PFSK-1 (cell line): ENCODE measurements at regions not wholly inside any gene's neighbourhood (a gene's known extent, or its start where the extent isn't known, plus 50 kb on each side); places are given as distances from the start of the nearest gene placed in this dataset.

Experiments
- FOXP2 ChIP-seq: optimal IDR thresholded peaks from 2 replicates; pipeline ENCODE3; 2011; ENCODE audit warnings: borderline replicate concordance, control low read depth, inconsistent platforms; ENCODE audit not compliant: insufficient read depth; ENCODE audit errors: extremely low read length, extremely low read depth
- POLR2AphosphoS5 ChIP-seq: IDR thresholded peaks from 2 replicates; pipeline ENCODE4 v1.6.1; 2012; ENCODE audit warnings: low read depth, mild to moderate bottlenecking, control low read depth, low read length, moderate library complexity
- REST ChIP-seq, 2 experiments: IDR thresholded peaks; 2 replicates each; pipeline versions ENCODE4 v1.6.1 to v1.8.0; 2011 to 2012; ENCODE audit warnings: low read depth in 2 of 2, low read length in 2 of 2, control low read depth in 1 of 2, inconsistent platforms in 1 of 2, mild to moderate bottlenecking in 1 of 2, moderate library complexity in 1 of 2; ENCODE audit not compliant: insufficient read depth in 1 of 2
- SIN3A ChIP-seq: IDR thresholded peaks from 2 replicates; pipeline ENCODE4 v1.6.1; 2012; ENCODE audit warnings: mild to moderate bottlenecking, low read length, moderate library complexity, borderline replicate concordance; ENCODE audit not compliant: insufficient read depth
- TAF1 ChIP-seq: IDR thresholded peaks from 2 replicates; pipeline ENCODE4 v1.6.1; 2012; ENCODE audit warnings: low read length, control low read depth, borderline replicate concordance; ENCODE audit not compliant: insufficient read depth

- no peak for TF ChIP-seq TAF1
- no peak for TF ChIP-seq POLR2AphosphoS5
- TF ChIP-seq REST (IDR thresholded peaks at IDR 0.05; ENCODE audit: insufficient read depth in 1 of 2, low read depth in 2 of 2, low read length in 2 of 2): no peak
- no peak for TF ChIP-seq SIN3A
- TF ChIP-seq FOXP2: no peak
These were observed 269.8 kb downstream of the DIPK2A start for GRCh38 chr3:144241404-144241803.

- no peak for TF ChIP-seq FOXP2
- TF ChIP-seq SIN3A: no peak
- no peak for TF ChIP-seq POLR2AphosphoS5
- no peak for TF ChIP-seq TAF1
- no peak for TF ChIP-seq REST (IDR thresholded peaks at IDR 0.05; ENCODE audit: insufficient read depth in 1 of 2, low read depth in 2 of 2, low read length in 2 of 2)
These were observed 271.1 kb downstream of the DIPK2A start for GRCh38 chr3:144242747-144243146.

GRCh38 chr3:144244662-144245061 lies 273.0 kb downstream of the DIPK2A start:
- TF ChIP-seq SIN3A (no peak), FOXP2 (no peak), REST (IDR thresholded peaks at IDR 0.05; ENCODE audit: insufficient read depth in 1 of 2, low read depth in 2 of 2, low read length in 2 of 2) (no peak), TAF1 (no peak), POLR2AphosphoS5 (no peak)

- no peak for TF ChIP-seq FOXP2
- no peak for TF ChIP-seq TAF1
- no peak for TF ChIP-seq REST (IDR thresholded peaks at IDR 0.05; ENCODE audit: insufficient read depth in 1 of 2, low read depth in 2 of 2, low read length in 2 of 2)
- TF ChIP-seq POLR2AphosphoS5: no peak
- no peak for TF ChIP-seq SIN3A
These were observed 281.3 kb downstream of the DIPK2A start for GRCh38 chr3:144252896-144253295.

- TF ChIP-seq FOXP2 (no peak), SIN3A (no peak), REST (IDR thresholded peaks at IDR 0.05; ENCODE audit: insufficient read depth in 1 of 2, low read depth in 2 of 2, low read length in 2 of 2) (no peak), POLR2AphosphoS5 (no peak)
These were observed 285.8 kb downstream of the DIPK2A start for GRCh38 chr3:144257381-144257780.
